ENCODE measurements at regions not wholly inside any gene's neighbourhood (a gene's known extent, or its start where the extent isn't known, plus 50 kb on each side); places are given as distances from the start of the nearest gene placed in this dataset.

DNA sequence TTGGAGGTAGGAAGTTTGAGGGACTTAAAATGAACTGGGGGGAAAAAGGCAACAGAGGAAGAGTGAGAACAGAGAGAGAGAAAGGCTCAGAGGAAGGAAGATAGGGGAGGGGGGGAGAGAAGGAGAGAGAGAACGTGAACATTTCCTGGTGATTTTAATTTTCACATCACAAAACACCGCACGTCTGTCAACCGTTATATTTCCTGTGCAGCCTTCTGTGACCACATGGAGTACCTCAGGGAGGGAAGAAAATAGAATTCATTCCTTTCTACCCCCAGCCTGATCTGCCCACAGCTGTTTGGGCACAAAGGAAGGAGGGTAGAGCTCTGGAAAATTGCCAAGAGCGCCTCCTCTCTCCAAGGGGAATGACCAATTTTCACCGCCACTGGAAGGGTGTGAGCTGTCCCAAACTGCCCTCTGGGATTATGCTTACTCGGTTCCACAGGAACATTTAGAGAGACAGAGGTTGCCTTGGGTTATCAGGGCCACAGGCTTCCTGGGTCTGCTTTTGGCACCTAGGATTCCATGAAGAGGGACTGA, 135.7 kb upstream of the MAMLD1 start:
- TF ChIP-seq, protein P1, sequence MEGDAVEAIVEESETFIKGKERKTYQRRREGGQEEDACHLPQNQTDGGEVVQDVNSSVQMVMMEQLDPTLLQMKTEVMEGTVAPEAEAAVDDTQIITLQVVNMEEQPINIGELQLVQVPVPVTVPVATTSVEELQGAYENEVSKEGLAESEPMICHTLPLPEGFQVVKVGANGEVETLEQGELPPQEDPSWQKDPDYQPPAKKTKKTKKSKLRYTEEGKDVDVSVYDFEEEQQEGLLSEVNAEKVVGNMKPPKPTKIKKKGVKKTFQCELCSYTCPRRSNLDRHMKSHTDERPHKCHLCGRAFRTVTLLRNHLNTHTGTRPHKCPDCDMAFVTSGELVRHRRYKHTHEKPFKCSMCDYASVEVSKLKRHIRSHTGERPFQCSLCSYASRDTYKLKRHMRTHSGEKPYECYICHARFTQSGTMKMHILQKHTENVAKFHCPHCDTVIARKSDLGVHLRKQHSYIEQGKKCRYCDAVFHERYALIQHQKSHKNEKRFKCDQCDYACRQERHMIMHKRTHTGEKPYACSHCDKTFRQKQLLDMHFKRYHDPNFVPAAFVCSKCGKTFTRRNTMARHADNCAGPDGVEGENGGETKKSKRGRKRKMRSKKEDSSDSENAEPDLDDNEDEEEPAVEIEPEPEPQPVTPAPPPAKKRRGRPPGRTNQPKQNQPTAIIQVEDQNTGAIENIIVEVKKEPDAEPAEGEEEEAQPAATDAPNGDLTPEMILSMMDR (IDR thresholded peaks at IDR 0.05; ENCODE audit: poor library complexity) = no peak
- TF ChIP-seq EZH2 (IDR thresholded peaks at IDR 0.05; ENCODE audit: borderline replicate concordance) (no peak), EZH2phosphoT487 (IDR thresholded peaks at IDR 0.05; ENCODE audit: low read depth, severe bottlenecking, unreplicated experiment) (no peak)
